ENCODE measurements at regions not wholly inside any gene's neighbourhood (a gene's known extent, or its start where the extent isn't known, plus 50 kb on each side); places are given as distances from the start of the nearest gene placed in this dataset.

GRCh38 chr6:79803917-79804316 is 143.4 kb downstream of the ELOVL4 start:
- Histone ChIP-seq H3K4me1 (ENCODE audit: control insufficient read depth, insufficient read depth, low read length) (no peaks in the 10 kb centered on the region), H3K27me3 (ENCODE audit: control insufficient read depth, insufficient read depth, low read length) (no peaks in the 10 kb centered on the region), H3K36me3 (ENCODE audit: control insufficient read depth, insufficient read depth, low read length) (no peaks in the 10 kb centered on the region), H3K4me3 (ENCODE audit: low read length) (no peak overlapping the region), H3K9ac (ENCODE audit: low read length) (no peak overlapping the region), H3K27ac (ENCODE audit: low read depth, low read length) (no peak overlapping the region)

DNA sequence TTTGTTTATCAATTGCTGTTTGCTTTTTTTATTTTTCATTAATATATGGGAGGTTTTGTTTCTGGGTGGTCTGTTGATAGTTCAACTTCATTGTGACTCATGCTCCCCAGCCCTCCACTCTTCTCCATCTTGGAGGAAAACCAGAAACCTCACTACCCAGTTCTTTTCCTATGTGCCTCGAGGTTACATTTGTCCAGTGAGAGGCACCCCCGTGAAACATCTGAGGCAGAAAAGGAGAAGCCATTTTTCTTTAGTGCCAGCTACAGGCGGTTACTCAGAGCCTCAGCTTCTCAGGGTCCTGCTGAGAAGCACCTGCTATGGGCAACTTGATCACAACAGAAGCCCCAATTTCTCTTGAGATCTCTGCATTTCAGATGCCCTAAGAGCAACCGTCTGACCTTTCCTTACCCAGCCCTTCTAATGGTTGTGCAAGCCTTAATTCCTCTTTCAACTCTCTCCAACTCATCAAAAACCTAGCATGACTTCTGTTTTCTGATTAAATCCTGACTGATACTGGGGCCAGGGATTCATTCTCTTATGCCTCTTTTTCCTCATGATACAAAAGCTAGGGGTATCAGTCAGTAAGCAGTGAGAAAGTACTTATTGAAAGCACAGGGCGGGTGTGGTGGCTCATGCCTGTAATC is 144.6 kb downstream of the ELOVL4 start:
- Histone ChIP-seq H3K27me3 (ENCODE audit: control insufficient read depth, insufficient read depth, low read length) (no peaks in the 10 kb centered on the region), H3K9ac (ENCODE audit: low read length) (no peak overlapping the region), H3K4me3 (ENCODE audit: low read length) (no peak overlapping the region), H3K36me3 (ENCODE audit: control insufficient read depth, insufficient read depth, low read length) (no peaks in the 10 kb centered on the region), H3K27ac (ENCODE audit: low read depth, low read length) (no peak overlapping the region), H3K4me1 (ENCODE audit: control insufficient read depth, insufficient read depth, low read length) (no peaks in the 10 kb centered on the region)

DNA sequence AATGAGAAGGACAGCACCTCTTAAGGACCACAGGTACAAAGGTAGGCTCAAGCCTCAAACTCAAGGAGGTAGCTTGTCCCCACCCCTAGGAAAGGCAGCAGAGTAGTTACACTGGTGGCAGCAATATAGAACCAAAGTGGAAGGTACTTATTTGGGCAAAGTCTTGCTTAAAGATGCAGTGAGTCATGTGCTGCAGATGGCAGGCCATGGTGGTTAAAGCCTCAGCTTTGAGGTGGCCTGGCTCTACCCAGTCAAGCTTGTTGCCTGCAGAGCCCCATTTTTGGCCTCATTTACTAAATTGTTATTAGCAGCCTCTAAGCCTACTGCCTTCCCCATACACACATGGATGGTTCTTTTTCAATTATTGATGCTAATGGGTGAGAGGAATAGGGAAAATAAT is 146.0 kb downstream of the ELOVL4 start:
- Histone ChIP-seq H3K36me3 (ENCODE audit: control insufficient read depth, insufficient read depth, low read length) (no peaks in the 10 kb centered on the region), H3K27ac (ENCODE audit: low read depth, low read length) (no peak overlapping the region), H3K4me3 (ENCODE audit: low read length) (no peak overlapping the region), H3K4me1 (ENCODE audit: control insufficient read depth, insufficient read depth, low read length) (no peaks in the 10 kb centered on the region), H3K9ac (ENCODE audit: low read length) (no peak overlapping the region), H3K27me3 (ENCODE audit: control insufficient read depth, insufficient read depth, low read length) (no peaks in the 10 kb centered on the region)

DNA sequence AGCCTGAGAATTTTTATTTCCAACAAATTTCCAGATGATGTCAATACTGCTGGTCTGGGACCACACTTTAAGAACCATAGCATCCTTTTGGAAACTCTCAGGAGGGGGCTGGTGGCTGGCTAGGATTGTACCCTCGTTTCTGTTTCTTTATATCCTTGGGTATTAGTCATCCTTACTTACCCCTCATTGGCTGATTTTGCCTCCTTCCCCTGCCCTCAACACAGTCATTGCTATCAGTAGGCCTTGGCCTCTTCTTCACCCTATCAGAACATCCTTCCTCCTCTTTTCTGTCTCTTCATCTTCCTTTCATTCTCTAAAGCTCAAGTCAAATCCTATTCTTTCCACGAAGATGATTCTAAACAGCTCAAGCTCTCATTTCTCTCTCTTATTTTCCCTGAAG is 148.5 kb downstream of the ELOVL4 start:
- H3K27ac ChIP-seq (ENCODE audit: low read depth, low read length) = no peak overlapping the region
- no peaks in the 10 kb centered on the region for H3K4me1 ChIP-seq (ENCODE audit: control insufficient read depth, insufficient read depth, low read length)
- H3K27me3 ChIP-seq (ENCODE audit: control insufficient read depth, insufficient read depth, low read length) = no peaks in the 10 kb centered on the region
- H3K36me3 ChIP-seq (ENCODE audit: control insufficient read depth, insufficient read depth, low read length) = no peaks in the 10 kb centered on the region
- no peak overlapping the region for H3K4me3 ChIP-seq (ENCODE audit: low read length)
- no peak overlapping the region for H3K9ac ChIP-seq (ENCODE audit: low read length)

GRCh38 chr6:79797912-79798311 is 149.4 kb downstream of the ELOVL4 start:
- Histone ChIP-seq H3K27ac (ENCODE audit: low read depth, low read length) (no peak overlapping the region), H3K36me3 (ENCODE audit: control insufficient read depth, insufficient read depth, low read length) (no peaks in the 10 kb centered on the region), H3K4me3 (ENCODE audit: low read length) (no peak overlapping the region), H3K27me3 (ENCODE audit: control insufficient read depth, insufficient read depth, low read length) (no peaks in the 10 kb centered on the region), H3K9ac (ENCODE audit: low read length) (no peak overlapping the region), H3K4me1 (ENCODE audit: control insufficient read depth, insufficient read depth, low read length) (no peaks in the 10 kb centered on the region)

DNA sequence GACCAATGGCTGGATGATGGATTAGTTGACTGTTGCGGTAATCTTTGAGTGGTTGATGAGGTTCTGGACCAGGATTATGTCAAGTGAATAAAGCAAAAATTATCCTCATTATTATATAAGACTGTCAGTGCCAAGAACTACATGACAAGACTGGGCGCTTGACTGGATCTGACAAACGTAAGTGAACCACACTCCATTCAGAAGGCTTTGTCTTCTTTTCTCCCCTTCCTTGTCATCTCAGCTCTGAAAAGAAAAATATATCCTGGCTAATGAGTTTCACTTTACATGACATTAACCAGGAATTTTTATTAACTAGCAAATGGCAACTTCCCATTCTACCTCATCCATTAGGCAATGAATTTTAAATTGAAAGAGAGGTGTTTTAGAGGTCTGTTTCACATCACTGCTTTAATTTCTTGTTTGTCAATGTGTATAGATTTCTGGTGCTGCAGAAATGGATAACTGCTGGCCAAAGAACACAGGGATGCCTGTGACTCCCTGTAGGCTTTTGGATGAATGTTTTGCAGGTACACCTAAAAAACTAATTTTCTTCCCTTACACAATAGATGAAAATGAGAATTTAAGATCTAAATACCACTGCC is 150.1 kb downstream of the ELOVL4 start:
- Histone ChIP-seq H3K27ac (ENCODE audit: low read depth, low read length) (no peak overlapping the region), H3K4me3 (ENCODE audit: low read length) (no peak overlapping the region), H3K27me3 (ENCODE audit: control insufficient read depth, insufficient read depth, low read length) (no peaks in the 10 kb centered on the region), H3K4me1 (ENCODE audit: control insufficient read depth, insufficient read depth, low read length) (no peaks in the 10 kb centered on the region), H3K36me3 (ENCODE audit: control insufficient read depth, insufficient read depth, low read length) (no peaks in the 10 kb centered on the region), H3K9ac (ENCODE audit: low read length) (no peak overlapping the region)

DNA sequence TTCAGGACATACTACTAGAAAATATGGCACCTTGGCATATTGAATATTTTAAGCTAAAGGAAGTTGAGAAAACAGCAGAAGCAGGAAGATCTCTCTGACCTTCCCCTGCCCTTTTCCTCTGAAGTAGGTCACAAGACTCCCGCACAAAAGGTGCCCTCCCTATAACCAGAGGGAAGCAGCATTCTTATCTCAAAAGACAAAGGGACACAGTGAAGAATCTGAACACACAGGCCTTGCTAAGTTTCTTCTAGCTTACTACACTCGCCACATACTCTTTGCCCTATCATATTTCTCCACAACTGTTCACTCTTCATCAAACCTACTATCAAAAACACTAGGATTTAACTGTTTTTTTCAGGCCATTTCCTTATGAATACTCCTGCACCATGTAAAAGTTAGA is 151.2 kb downstream of the ELOVL4 start:
- Histone ChIP-seq H3K4me1 (ENCODE audit: control insufficient read depth, insufficient read depth, low read length) (no peaks in the 10 kb centered on the region), H3K27ac (ENCODE audit: low read depth, low read length) (no peak overlapping the region), H3K27me3 (ENCODE audit: control insufficient read depth, insufficient read depth, low read length) (no peaks in the 10 kb centered on the region), H3K36me3 (ENCODE audit: control insufficient read depth, insufficient read depth, low read length) (no peaks in the 10 kb centered on the region), H3K9ac (ENCODE audit: low read length) (no peak overlapping the region), H3K4me3 (ENCODE audit: low read length) (no peak overlapping the region)

GRCh38 chr6:79789896-79790295 is 157.5 kb downstream of the ELOVL4 start:
- no peak overlapping the region for H3K9ac ChIP-seq (ENCODE audit: low read length)
- no peak overlapping the region for H3K4me3 ChIP-seq (ENCODE audit: low read length)
- no peaks in the 10 kb centered on the region for H3K36me3 ChIP-seq (ENCODE audit: control insufficient read depth, insufficient read depth, low read length)
- H3K27ac ChIP-seq (ENCODE audit: low read depth, low read length) = no peak overlapping the region
- H3K4me1 ChIP-seq (ENCODE audit: control insufficient read depth, insufficient read depth, low read length) = no peaks in the 10 kb centered on the region
- no peaks in the 10 kb centered on the region for H3K27me3 ChIP-seq (ENCODE audit: control insufficient read depth, insufficient read depth, low read length)

DNA sequence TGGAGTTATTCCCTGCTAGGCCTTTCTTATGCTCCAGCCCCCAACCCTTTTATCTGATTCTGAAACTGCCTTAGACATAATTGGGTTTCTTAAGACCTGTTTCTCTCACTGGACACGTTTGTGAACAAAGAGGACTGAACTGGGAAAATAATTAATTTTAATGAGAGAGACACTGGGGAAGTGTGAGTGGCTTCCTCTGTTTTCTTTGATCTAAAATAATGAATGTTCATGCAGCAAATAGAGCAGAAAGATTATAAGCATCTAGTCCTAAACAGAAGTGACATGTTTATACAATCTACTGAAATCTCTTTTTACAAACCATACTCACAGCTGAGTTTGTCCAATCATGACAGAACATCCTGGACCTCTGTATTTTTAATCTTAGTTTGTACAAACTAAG is 157.6 kb downstream of the SH3BGRL2 start:
- Histone ChIP-seq H3K4me3 (ENCODE audit: low read length) (no peak overlapping the region), H3K9ac (ENCODE audit: low read length) (no peak overlapping the region), H3K27me3 (ENCODE audit: control insufficient read depth, insufficient read depth, low read length) (no peaks in the 10 kb centered on the region), H3K27ac (ENCODE audit: low read depth, low read length) (no peak overlapping the region), H3K4me1 (ENCODE audit: control insufficient read depth, insufficient read depth, low read length) (no peaks in the 10 kb centered on the region), H3K36me3 (ENCODE audit: control insufficient read depth, insufficient read depth, low read length) (no peaks in the 10 kb centered on the region)

- Histone ChIP-seq H3K27ac (ENCODE audit: low read depth, low read length) (no peak overlapping the region), H3K36me3 (ENCODE audit: control insufficient read depth, insufficient read depth, low read length) (no peaks in the 10 kb centered on the region), H3K27me3 (ENCODE audit: control insufficient read depth, insufficient read depth, low read length) (no peaks in the 10 kb centered on the region), H3K4me3 (ENCODE audit: low read length) (no peak overlapping the region), H3K9ac (ENCODE audit: low read length) (no peak overlapping the region), H3K4me1 (ENCODE audit: control insufficient read depth, insufficient read depth, low read length) (no peaks in the 10 kb centered on the region)
These were observed 156.5 kb downstream of the SH3BGRL2 start for GRCh38 chr6:79787626-79788025.

- Histone ChIP-seq H3K27ac (ENCODE audit: low read depth, low read length) (no peak overlapping the region), H3K4me3 (ENCODE audit: low read length) (no peak overlapping the region), H3K27me3 (ENCODE audit: control insufficient read depth, insufficient read depth, low read length) (no peaks in the 10 kb centered on the region), H3K9ac (ENCODE audit: low read length) (no peak overlapping the region), H3K4me1 (ENCODE audit: control insufficient read depth, insufficient read depth, low read length) (no peaks in the 10 kb centered on the region), H3K36me3 (ENCODE audit: control insufficient read depth, insufficient read depth, low read length) (no peaks in the 10 kb centered on the region)
These were observed 153.2 kb downstream of the SH3BGRL2 start for GRCh38 chr6:79784395-79784753.

DNA sequence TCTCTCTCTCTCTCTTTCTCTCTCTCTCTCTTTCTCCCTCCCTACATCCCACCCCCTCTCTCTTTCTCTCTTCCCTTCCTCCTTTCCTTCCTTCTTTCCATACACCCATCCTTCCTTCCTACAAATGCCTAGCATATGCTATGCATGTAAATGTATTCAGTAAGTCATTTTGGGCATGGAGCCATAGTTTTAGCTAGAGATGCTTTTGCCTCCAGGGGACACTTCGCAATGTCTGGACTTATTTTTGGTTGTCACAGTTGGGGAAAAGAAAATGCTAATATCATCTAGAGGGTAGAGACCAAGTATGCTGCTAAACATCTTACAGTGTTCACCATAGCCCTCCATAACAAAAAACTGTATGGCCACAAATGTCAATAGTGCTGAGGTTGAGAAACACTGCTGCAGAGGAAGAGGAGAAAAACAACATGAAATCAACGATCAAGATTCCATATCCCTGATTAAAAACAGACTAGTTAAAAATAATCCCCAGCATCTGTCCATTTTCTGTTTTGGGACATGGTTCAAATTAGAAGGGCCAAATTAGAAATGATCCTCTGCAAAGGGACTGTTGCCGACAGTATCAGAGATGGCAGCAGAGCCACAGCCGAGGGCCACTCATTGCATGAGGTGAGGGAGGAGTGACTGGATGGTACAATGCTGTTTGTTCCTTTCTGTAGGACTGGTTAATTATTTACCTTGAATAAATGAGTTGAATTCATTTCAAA is 152.7 kb downstream of the SH3BGRL2 start:
- no peaks in the 10 kb centered on the region for H3K36me3 ChIP-seq (ENCODE audit: control insufficient read depth, insufficient read depth, low read length)
- H3K4me3 ChIP-seq (ENCODE audit: low read length) = no peak overlapping the region
- no peaks in the 10 kb centered on the region for H3K27me3 ChIP-seq (ENCODE audit: control insufficient read depth, insufficient read depth, low read length)
- no peak overlapping the region for H3K27ac ChIP-seq (ENCODE audit: low read depth, low read length)
- H3K4me1 ChIP-seq (ENCODE audit: control insufficient read depth, insufficient read depth, low read length) = no peaks in the 10 kb centered on the region
- H3K9ac ChIP-seq (ENCODE audit: low read length) = no peak overlapping the region
